B cell (primary cell): ENCODE measurements at regions not wholly inside any gene's neighbourhood (a gene's known extent, or its start where the extent isn't known, plus 50 kb on each side); places are given as distances from the start of the nearest gene placed in this dataset.

Experiments
- ATAC-seq: fragments of 200-7000 bp; cut with Tn5 transposase; one replicate; pipeline ENCODE4 v1.10.0; 2021; ENCODE audit warnings: low read depth, mild to moderate bottlenecking, moderate number of reproducible peaks, moderate library complexity
- CTCF ChIA-PET: fragments of 350-600 bp; sonication (Branson Sonifier 250); formaldehyde crosslinking; loops from one replicate; lab custom pipeline; 2021; ENCODE audit warnings: antibody characterized with exemption, inconsistent platforms; lab: Charles Lee
- POLR2A ChIA-PET: fragments of 350-600 bp; sonication (Branson Sonifier 250); formaldehyde crosslinking; loops from one replicate; lab custom pipeline; 2021; ENCODE audit warnings: antibody characterized with exemption; lab: Charles Lee
- DNase-seq: peaks from one replicate; pipeline ENCODE4 v3.0.0; 2013
- H2AFZ ChIP-seq: 2 replicates; pipeline ENCODE4 v1.6.1; 2012; ENCODE audit warnings: mild to moderate bottlenecking, low read depth, low read length; ENCODE audit not compliant: insufficient read depth, poor library complexity, severe bottlenecking
- H3K27ac ChIP-seq, 2 donors: 1 replicate in 1 of 2; 2 replicates in 1 of 2; pipeline ENCODE4 v1.5.1; 2012 to 2013; ENCODE audit warnings: low read length in 2 of 2, mild to moderate bottlenecking in 2 of 2, moderate library complexity in 1 of 2
- H3K27me3 ChIP-seq, 4 experiments: fragments of 200-600 bp in 1 of 4; sonication (generic) in 1 of 4; replicated peaks in 1 of 4; 1 replicate in 2 of 4; 2 replicates in 2 of 4; pipeline versions ENCODE4 v1.6.1 to v1.7.0; 2013 to 2016; ENCODE audit warnings: low read length in 3 of 4, mild to moderate bottlenecking in 2 of 4, mixed read lengths in 1 of 4, moderate library complexity in 1 of 4; ENCODE audit not compliant: insufficient read depth in 4 of 4, control insufficient read depth in 3 of 4; ENCODE audit errors: control extremely low read depth in 1 of 4
- H3K36me3 ChIP-seq, 2 experiments: replicated peaks in 1 of 2; 1 replicate in 1 of 2; 2 replicates in 1 of 2; pipeline versions ENCODE4 v1.6.1 to v1.7.1; 2013; ENCODE audit warnings: low read length in 1 of 2; ENCODE audit not compliant: insufficient read depth in 2 of 2, control insufficient read depth in 1 of 2; ENCODE audit errors: control extremely low read depth in 1 of 2, extremely low read depth in 1 of 2
- H3K4me1 ChIP-seq, 2 donors: fragments of 200-600 bp in 1 of 2; sonication (generic) in 1 of 2; 1 replicate in 1 of 2; 2 replicates in 1 of 2; pipeline versions ENCODE4 v1.5.1 to v1.6.1; 2013 to 2017; ENCODE audit warnings: low read length in 2 of 2; ENCODE audit not compliant: control insufficient read depth in 2 of 2, insufficient read depth in 2 of 2
- H3K4me2 ChIP-seq: replicated peaks from 2 replicates; pipeline ENCODE3; 2012; ENCODE audit warnings: mild to moderate bottlenecking, low read depth, low read length; ENCODE audit not compliant: poor library complexity, severe bottlenecking
- H3K4me3 ChIP-seq, 5 experiments: fragments of 200-600 bp in 1 of 5; sonication (generic) in 1 of 5; 1 replicate in 3 of 5; 2 replicates in 2 of 5; pipeline versions ENCODE4 v1.5.1 to v1.7.0; 2011 to 2016; ENCODE audit warnings: low read length in 4 of 5, mild to moderate bottlenecking in 4 of 5, low read depth in 2 of 5, control low read depth in 1 of 5, moderate library complexity in 1 of 5; ENCODE audit not compliant: insufficient read depth in 1 of 5; ENCODE audit errors: control extremely low read depth in 1 of 5, extremely low read depth in 1 of 5
- H3K79me2 ChIP-seq: fragments of 200-600 bp; sonication (generic); one replicate; pipeline ENCODE4 v1.6.0; 2016; ENCODE audit warnings: low read length; ENCODE audit not compliant: control insufficient read depth, insufficient read depth
- H3K9ac ChIP-seq: fragments of 200-600 bp; sonication (generic); 2 replicates; pipeline ENCODE4 v1.6.1; 2017; ENCODE audit warnings: mild to moderate bottlenecking, low read length, moderate library complexity
- H3K9me3 ChIP-seq, 3 donors: one replicate each; pipeline versions ENCODE4 v1.6.1 to v1.7.1; 2013; ENCODE audit warnings: low read length in 2 of 3; ENCODE audit not compliant: control insufficient read depth in 2 of 3, insufficient read depth in 1 of 3; ENCODE audit errors: control extremely low read depth in 1 of 3
- H4K20me1 ChIP-seq: 2 replicates; pipeline ENCODE4 v1.6.0; 2012; ENCODE audit warnings: mild to moderate bottlenecking, low read length; ENCODE audit not compliant: insufficient read depth, control insufficient read depth, poor library complexity, severe bottlenecking
- H3K27ac Mint-ChIP-seq: one replicate; pipeline ENCODE4 v1.8.0; 2021; ENCODE audit warnings: mixed read lengths
- H3K27me3 Mint-ChIP-seq: one replicate; pipeline ENCODE4 v1.8.0; 2021; ENCODE audit warnings: mixed read lengths
- H3K4me1 Mint-ChIP-seq: one replicate; pipeline ENCODE4 v1.8.0; 2021; ENCODE audit warnings: mixed read lengths
- H3K4me3 Mint-ChIP-seq: one replicate; pipeline ENCODE4 v1.8.0; 2021; ENCODE audit warnings: mixed read lengths
- H3K9me3 Mint-ChIP-seq: one replicate; pipeline ENCODE4 v1.8.0; 2022; ENCODE audit warnings: mixed read lengths; ENCODE audit not compliant: insufficient read depth
- CTCF ChIP-seq: fragments of 200-600 bp; IDR thresholded peaks from one replicate; pipeline ENCODE4 v1.8.0; 2022; ENCODE audit warnings: antibody characterized with exemption, mild to moderate bottlenecking
- EZH2 ChIP-seq: IDR thresholded peaks from 2 replicates; pipeline ENCODE4 v1.6.1; 2012; ENCODE audit warnings: borderline replicate concordance, low read depth, mild to moderate bottlenecking, moderate library complexity, low read length; ENCODE audit not compliant: insufficient read depth, poor library complexity, severe bottlenecking
- WGBS: methylation state at CpG from one replicate; pipeline ENCODE4 v1.1.5; 2013; ENCODE audit warnings: missing lambda C conversion rate; ENCODE audit not compliant: insufficient coverage; 5-methylcytosine and 5-hydroxymethylcytosine counted together
- intact Hi-C: fragments of 100-400 bp; cut with micrococcal nuclease; formaldehyde crosslinking; loops from one replicate; pipeline ENCODE4 v1.10.0; 2022

GRCh38 chr17:77528516-77529327 is 388.0 kb downstream of the SEC14L1 start:
- ChIA-PET CTCF (interaction anchor here (0.6 kb wide), 1 partner anchor 811 kb away, joined by 3 read pairs; no protein-coding TSS in a partner anchor), POLR2A (no interaction called here)
- peaks cover 33% of the 10 kb centered on the region for H3K27me3 Mint-ChIP-seq
- ATAC-seq = no peak
- H3K4me1 Mint-ChIP-seq = peaks cover 10% of the 10 kb centered on the region
- 6% methylated on average over 59 of the region's 66 CpGs for WGBS
- no peak overlapping the region for H3K27ac Mint-ChIP-seq
- peak overlapping the region; percentile 76 for H3K4me2 ChIP-seq
- H3K4me3 Mint-ChIP-seq = peak overlapping the region; percentile 56
- peaks cover 14 to 15% of the 10 kb centered on the region in 2 donors for H3K4me1 ChIP-seq
- no peaks in the 10 kb centered on the region for H3K36me3 ChIP-seq
- H2AFZ ChIP-seq = peak overlapping the region; percentile 38
- no peak for TF ChIP-seq EZH2
- TF ChIP-seq CTCF = no peak
- H4K20me1 ChIP-seq = no peaks in the 10 kb centered on the region
- peaks cover 2% of the 10 kb centered on the region for H3K9me3 Mint-ChIP-seq
- peak overlapping the region in 3 of 5 experiments; percentile 18 to 44 (median 27) for H3K4me3 ChIP-seq
- H3K79me2 ChIP-seq = no peaks in the 10 kb centered on the region
- peak overlapping the region; percentile 45 for H3K9ac ChIP-seq
- intact Hi-C loops = no loop called here
- H3K27ac ChIP-seq = no peak overlapping the region
- DNase-seq = peak; percentile 34
- peaks cover 0 to 44% (median 6%) of the 10 kb centered on the region in 4 experiments for H3K27me3 ChIP-seq
- peaks cover 0 to 4% (median 0%) of the 10 kb centered on the region in 3 donors for H3K9me3 ChIP-seq

GRCh38 chr17:77529328-77529650 is 388.5 kb downstream of the SEC14L1 start:
- Histone ChIP-seq H3K36me3 (no peaks in the 10 kb centered on the region), H3K27me3 (peaks cover 0 to 44% (median 6%) of the 10 kb centered on the region in 4 experiments), H4K20me1 (no peaks in the 10 kb centered on the region), H3K4me3 (no peak overlapping the region), H2AFZ (no peak overlapping the region), H3K79me2 (no peaks in the 10 kb centered on the region), H3K4me1 (peaks cover 14 to 15% of the 10 kb centered on the region in 2 donors), H3K4me2 (peak overlapping the region; percentile 76), H3K9ac (no peak overlapping the region), H3K9me3 (peaks cover 0 to 9% (median 2%) of the 10 kb centered on the region in 3 donors), H3K27ac (no peak overlapping the region)
- no peak for TF ChIP-seq EZH2
- no peak for TF ChIP-seq CTCF
- ChIA-PET POLR2A (no interaction called here), CTCF (interaction anchor here (0.6 kb wide), 1 partner anchor 811 kb away, joined by 3 read pairs; no protein-coding TSS in a partner anchor)
- ATAC-seq (no peak), DNase-seq (no peak)
- WGBS = 45% methylated on average over 7 of the region's 7 CpGs
- Mint-ChIP-seq H3K27ac (no peak overlapping the region), H3K27me3 (peaks cover 35% of the 10 kb centered on the region), H3K9me3 (peaks cover 6% of the 10 kb centered on the region), H3K4me1 (peaks cover 10% of the 10 kb centered on the region), H3K4me3 (peak overlapping the region; percentile 56)
- intact Hi-C loops = no loop called here
